ENCODE measurements at regions not wholly inside any gene's neighbourhood (a gene's known extent, or its start where the extent isn't known, plus 50 kb on each side); places are given as distances from the start of the nearest gene placed in this dataset.

DNA sequence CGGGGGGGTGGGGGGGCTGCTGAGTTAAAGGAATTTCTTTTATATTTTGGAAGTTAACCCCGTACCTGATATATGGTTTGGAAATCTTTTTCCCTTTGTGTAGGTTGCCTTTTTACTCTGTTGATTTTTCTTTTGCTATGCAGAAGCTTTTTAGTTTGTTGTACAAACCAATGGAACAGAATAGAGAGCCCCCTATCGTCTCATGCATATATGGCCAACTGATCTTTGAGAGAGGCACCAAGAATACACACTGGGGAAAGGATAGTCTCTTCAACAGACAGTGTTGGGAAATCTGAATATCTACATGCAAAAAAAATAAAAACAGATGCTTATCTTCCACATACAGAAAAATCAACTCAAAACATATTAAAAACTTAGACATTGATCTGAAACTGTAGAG, 647.8 kb upstream of the KLHL29 start:
- TF ChIP-seq POLR2AphosphoS5 (IDR thresholded peaks at IDR 0.05; ENCODE audit: borderline replicate concordance, low read depth, low read length) (no peak), EZH2 (IDR thresholded peaks at IDR 0.05) (no peak), FOXP2 (optimal IDR thresholded peaks at IDR 0.05; ENCODE audit: control extremely low read depth, extremely low read length, insufficient read depth) (no peak)

All from SK-N-MC (cell line).